Ovary (tissue), 7 donors: ENCODE measurements at regions not wholly inside any gene's neighbourhood (a gene's known extent, or its start where the extent isn't known, plus 50 kb on each side); places are given as distances from the start of the nearest gene placed in this dataset.
"Not testable (repeated sequence)": the region's sequence is repeated elsewhere in the genome, so short reads cannot be mapped to it uniquely, and the experiment has no call there.

Source experiments
- DNase-seq, 5 donors: peaks; one replicate each; pipeline ENCODE4 v3.0.0-alpha.2; 2019 to 2020
- H3K27ac ChIP-seq, 2 donors: fragments of 200-600 bp; one replicate each; pipeline versions ENCODE4 v1.5.1 to v1.8.0; 2019 to 2022
- H3K27me3 ChIP-seq: fragments of 200-600 bp; one replicate; pipeline ENCODE4 v1.8.0; 2022
- H3K36me3 ChIP-seq: fragments of 200-600 bp; sonication (generic); one replicate; pipeline ENCODE4 v1.5.1; 2019
- H3K4me1 ChIP-seq: one replicate; pipeline ENCODE4 v1.8.1; 2013; ENCODE audit warnings: mild to moderate bottlenecking, moderate library complexity; ENCODE audit not compliant: insufficient read depth
- H3K4me3 ChIP-seq: fragments of 200-600 bp; sonication (generic); one replicate; pipeline ENCODE4 v1.5.1; 2017
- H3K9me3 ChIP-seq, 2 donors: fragments of 200-600 bp in 1 of 2; sonication (generic) in 1 of 2; one replicate each; pipeline versions ENCODE4 v1.5.1 to v1.8.1; 2013 to 2019; ENCODE audit warnings: mild to moderate bottlenecking in 1 of 2, moderate library complexity in 1 of 2
- WGBS, 3 donors: extraction: QIAGEN DNeasy Blood & Tissue Kit in 1 of 3; methylation state at CpG; one replicate each; pipeline versions ENCODE4 v1.1.5 to v1.1.7; 2013 to 2017; 5-methylcytosine and 5-hydroxymethylcytosine counted together
- intact Hi-C, 4 donors: fragments of 100-400 bp; cut with DNase I; formaldehyde crosslinking; loops; one replicate each; pipeline versions ENCODE4 v1.11.0 to v1.15.1; 2022 to 2023
- donor health status: DM: no; HTN: no; CAD: no; lungs with moderate emphysema.
- donor health status: DM: no; HTN: no; CAD: no.
- donor health status: Bipolar disorder and iron deficiency.
- donor health status: DM: no; HTN: no; CAD: no.
- donor health status: DM: yes; HTN: yes; CAD: no.

- H3K36me3 ChIP-seq, H3K9me3 ChIP-seq, H3K27ac ChIP-seq, DNase-seq, H3K4me3 ChIP-seq, intact Hi-C loops, H3K27me3 ChIP-seq, H3K4me1 ChIP-seq: not testable (repeated sequence)
- 74 to 85% (median 81%) methylated on average over 9 to 15 of the region's 29 CpGs for WGBS, 3 donors
Measured at GRCh38 chr1:146443088-146443870, 214.5 kb upstream of the NOTCH2NLA start.

GRCh38 chr1:146438543-146438942 is 209.7 kb upstream of the NOTCH2NLA start:
- intact Hi-C loops, H3K27ac ChIP-seq, DNase-seq, H3K27me3 ChIP-seq, H3K4me3 ChIP-seq, H3K4me1 ChIP-seq, H3K9me3 ChIP-seq, H3K36me3 ChIP-seq: not testable (repeated sequence)
- WGBS, 3 donors = 40 to 100% (median 50%) methylated on average over 1 to 3 of the region's 6 CpGs

GRCh38 chr1:146416642-146417041 is 187.8 kb upstream of the NOTCH2NLA start:
- H3K36me3 ChIP-seq, intact Hi-C loops, H3K4me1 ChIP-seq, H3K27ac ChIP-seq, H3K9me3 ChIP-seq, H3K27me3 ChIP-seq, H3K4me3 ChIP-seq, DNase-seq: not testable (repeated sequence)
- 95 to 100% (median 100%) methylated on average over 1 of the region's 1 CpG for WGBS, 3 donors

- H3K27me3 ChIP-seq, intact Hi-C loops, H3K27ac ChIP-seq, H3K4me1 ChIP-seq, H3K36me3 ChIP-seq, DNase-seq, H3K9me3 ChIP-seq, H3K4me3 ChIP-seq: not testable (repeated sequence)
- WGBS, 3 donors = 87 to 93% (median 88%) methylated on average over 3 to 5 of the region's 7 CpGs
Measured at GRCh38 chr1:146415017-146415416, 186.2 kb upstream of the NOTCH2NLA start.

DNA sequence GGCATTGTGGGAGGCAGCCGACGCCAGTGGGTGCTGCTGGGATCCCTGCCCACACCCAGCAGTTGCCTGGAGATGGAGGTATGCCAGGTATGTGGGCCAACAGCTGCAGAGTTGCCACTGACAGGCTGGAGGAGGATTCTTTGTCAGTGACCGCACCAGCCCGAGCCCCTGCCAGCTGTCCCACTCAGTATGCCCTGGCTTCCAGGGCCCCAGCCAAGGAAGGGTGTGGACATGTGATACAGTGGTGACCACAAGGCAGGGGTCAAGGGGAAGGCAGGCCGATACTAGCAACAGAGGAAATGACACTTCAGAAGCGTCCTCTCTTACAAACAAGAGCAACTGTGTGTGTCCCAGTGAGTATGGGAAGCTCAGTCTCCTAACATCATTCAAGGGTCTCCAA is 185.1 kb upstream of the NOTCH2NLA start:
- intact Hi-C loops, DNase-seq, H3K9me3 ChIP-seq, H3K4me3 ChIP-seq, H3K27ac ChIP-seq, H3K27me3 ChIP-seq, H3K4me1 ChIP-seq, H3K36me3 ChIP-seq: not testable (repeated sequence)
- 9% methylated on average over 4 of the region's 6 CpGs; no CpG with 5 or more reads in 2 of the 3 donors for whole genome bisulfite sequencing, 3 donors

DNA sequence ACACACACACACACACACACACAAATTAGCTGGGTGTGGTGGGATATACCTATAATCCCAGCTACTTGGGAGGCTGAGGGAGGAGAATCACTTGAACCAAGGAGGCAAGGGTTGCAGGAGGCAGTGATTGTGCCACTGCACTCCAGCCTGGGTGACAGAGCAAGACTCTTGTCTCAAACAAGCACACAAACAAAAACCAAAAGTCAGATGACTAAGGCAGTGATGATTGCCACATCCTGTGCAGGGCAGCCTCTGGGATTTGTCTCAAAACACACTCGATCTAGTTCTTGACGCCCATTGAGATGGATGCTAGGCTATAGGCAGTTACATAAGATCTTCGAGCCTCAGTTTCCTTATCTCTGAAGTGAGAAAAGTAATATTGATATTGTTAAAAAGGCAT is 183.1 kb upstream of the NOTCH2NLA start:
- H3K36me3 ChIP-seq, H3K27ac ChIP-seq, H3K4me3 ChIP-seq, H3K27me3 ChIP-seq, H3K4me1 ChIP-seq, intact Hi-C loops, DNase-seq, H3K9me3 ChIP-seq: not testable (repeated sequence)
- 70 to 83% (median 80%) methylated on average over 1 to 2 of the region's 3 CpGs for WGBS, 3 donors

DNA sequence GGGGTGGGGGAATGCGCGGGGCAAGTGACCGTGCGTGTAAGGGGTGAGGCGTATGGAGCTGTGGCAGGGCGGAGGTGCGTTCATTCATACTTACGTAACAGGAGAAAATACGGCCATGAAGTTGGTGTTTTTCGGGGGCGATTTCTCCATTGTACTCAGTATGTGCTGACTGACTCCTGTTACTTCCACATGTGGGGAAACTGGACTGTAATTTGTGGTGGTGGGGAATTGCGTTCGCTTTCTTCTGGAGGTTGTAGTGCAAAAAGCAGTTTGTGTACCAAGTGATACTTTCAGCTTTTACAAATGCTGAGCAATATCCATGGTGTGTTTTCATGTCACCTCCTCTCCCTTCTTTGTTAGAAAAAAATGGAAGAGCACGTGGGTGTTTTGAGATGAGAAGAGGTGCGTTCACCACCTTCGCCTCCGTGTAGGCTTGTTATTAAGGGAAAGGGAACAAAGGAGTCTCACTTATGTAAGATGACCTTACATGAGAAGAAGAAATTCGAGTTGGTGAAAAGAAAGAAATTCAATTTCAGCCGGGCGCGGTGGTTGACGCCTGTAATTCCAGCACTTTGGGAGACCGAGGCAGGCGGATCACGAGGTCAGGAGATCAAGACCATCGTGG is 181.1 kb upstream of the NOTCH2NLA start:
- H3K27ac ChIP-seq, H3K36me3 ChIP-seq, DNase-seq, H3K9me3 ChIP-seq, intact Hi-C loops, H3K4me3 ChIP-seq, H3K27me3 ChIP-seq, H3K4me1 ChIP-seq: not testable (repeated sequence)
- 12 to 17% (median 12%) methylated on average over 23 to 26 of the region's 26 CpGs for WGBS, 3 donors

GRCh38 chr1:146409116-146409801 is 180.4 kb upstream of the NOTCH2NLA start:
- 3 to 5% (median 3%) methylated on average over 6 to 8 of the region's 24 CpGs for WGBS, 3 donors
- H3K4me1 ChIP-seq, H3K36me3 ChIP-seq, H3K27ac ChIP-seq, H3K9me3 ChIP-seq, H3K27me3 ChIP-seq, H3K4me3 ChIP-seq, intact Hi-C loops, DNase-seq: not testable (repeated sequence)
